Calu3 (cell line): ENCODE measurements at regions not wholly inside any gene's neighbourhood (a gene's known extent, or its start where the extent isn't known, plus 50 kb on each side); places are given as distances from the start of the nearest gene placed in this dataset.
"Not testable (repeated sequence)": the region's sequence is repeated elsewhere in the genome, so short reads cannot be mapped to it uniquely, and the experiment has no call there.

Experiments used
- BruUV-seq: library from RNA; stranded (reverse); fragments of 400-500 nt; replicated peaks from 2 replicates; lab custom pipeline; 2021; lab: Mats Ljungman, UMichigan
- CTCF ChIA-PET: fragments of 300-600 bp; sonication (Branson Sonifier 250); formaldehyde crosslinking; loops from one replicate; lab custom pipeline; 2022; ENCODE audit warnings: antibody characterized with exemption; lab: Charles Lee
- DNase-seq: peaks from one replicate; pipeline ENCODE4 v3.0.0; 2022
- H3K27ac Mint-ChIP-seq: one replicate; pipeline ENCODE4 v1.8.0; 2022; ENCODE audit warnings: mixed read lengths; ENCODE audit not compliant: unreplicated experiment
- H3K27me3 Mint-ChIP-seq: one replicate; pipeline ENCODE4 v1.8.0; 2022; ENCODE audit warnings: mixed read lengths; ENCODE audit not compliant: unreplicated experiment
- H3K36me3 Mint-ChIP-seq: one replicate; pipeline ENCODE4 v1.8.0; 2022; ENCODE audit warnings: mild to moderate bottlenecking, moderate library complexity, mixed read lengths; ENCODE audit not compliant: insufficient read depth, unreplicated experiment
- H3K4me1 Mint-ChIP-seq: one replicate; pipeline ENCODE4 v1.8.0; 2022; ENCODE audit warnings: mild to moderate bottlenecking, low read depth, mixed read lengths; ENCODE audit not compliant: unreplicated experiment
- H3K4me3 Mint-ChIP-seq: one replicate; pipeline ENCODE4 v1.8.0; 2022; ENCODE audit warnings: mild to moderate bottlenecking, low read depth, moderate library complexity, mixed read lengths; ENCODE audit not compliant: unreplicated experiment
- H3K9me3 Mint-ChIP-seq: one replicate; pipeline ENCODE4 v1.8.0; 2022; ENCODE audit warnings: low read depth, mixed read lengths; ENCODE audit not compliant: unreplicated experiment
- CTCF ChIP-seq: fragments of 200-600 bp; IDR thresholded peaks from one replicate; pipeline ENCODE4 v1.8.0; 2022; ENCODE audit warnings: antibody characterized with exemption; ENCODE audit not compliant: unreplicated experiment
- intact Hi-C: fragments of 100-400 bp; cut with micrococcal nuclease; formaldehyde crosslinking; loops from one replicate; pipeline ENCODE4 v1.10.0; 2022; ENCODE audit not compliant: unreplicated experiment

GRCh38 chr17:77618731-77619130, 339.8 kb upstream of the TNRC6C start:
- Mint-ChIP-seq H3K27ac (no peak overlapping the region), H3K4me1 (peaks cover 9% of the 10 kb centered on the region), H3K27me3 (peaks cover 65% of the 10 kb centered on the region), H3K36me3 (peaks cover 2% of the 10 kb centered on the region), H3K4me3 (no peak overlapping the region), H3K9me3 (no peaks in the 10 kb centered on the region)
- no peak for TF ChIP-seq CTCF
- DNase-seq = no peak
- BruUV-seq = no TSS peak
- intact Hi-C loops = no loop called here
- CTCF ChIA-PET = no interaction called here

- Mint-ChIP-seq H3K4me1 (peaks cover 9% of the 10 kb centered on the region), H3K27ac (no peak overlapping the region), H3K27me3 (peaks cover 59% of the 10 kb centered on the region), H3K9me3 (no peaks in the 10 kb centered on the region), H3K36me3 (no peaks in the 10 kb centered on the region), H3K4me3 (no peak overlapping the region)
- BruUV-seq = no TSS peak
- CTCF ChIA-PET = interaction anchor here (0.6 kb wide), 1 partner anchor 366 kb away, joined by 7 read pairs; no protein-coding TSS in a partner anchor
- intact Hi-C loops = no loop called here
- no peak for TF ChIP-seq CTCF
- DNase-seq = no peak
Observed at GRCh38 chr17:77619326-77619725, 339.2 kb upstream of the TNRC6C start.

GRCh38 chr17:77619851-77620250, 338.7 kb upstream of the TNRC6C start:
- CTCF ChIA-PET = interaction anchor here (0.6 kb wide), 1 partner anchor 366 kb away, joined by 7 read pairs; no protein-coding TSS in a partner anchor
- intact Hi-C loops = no loop called here
- BruUV-seq = no TSS peak

GRCh38 chr17:77620282-77620681, 338.2 kb upstream of the TNRC6C start:
- no peak for DNase-seq

More at GRCh38 chr17:77619851-77620250, 338.7 kb upstream of the TNRC6C start:
- no peak for TF ChIP-seq CTCF
- Mint-ChIP-seq H3K9me3 (no peaks in the 10 kb centered on the region), H3K27ac (no peak overlapping the region), H3K36me3 (no peaks in the 10 kb centered on the region), H3K4me3 (no peak overlapping the region), H3K4me1 (peaks cover 9% of the 10 kb centered on the region), H3K27me3 (peaks cover 57% of the 10 kb centered on the region)
- no peak for DNase-seq

GRCh38 chr17:77622084-77622483, 336.4 kb upstream of the TNRC6C start:
- H3K27ac Mint-ChIP-seq, DNase-seq, H3K36me3 Mint-ChIP-seq, H3K9me3 Mint-ChIP-seq, BruUV-seq, intact Hi-C loops, H3K4me3 Mint-ChIP-seq, H3K4me1 Mint-ChIP-seq: not testable (repeated sequence)
- CTCF ChIA-PET = interaction anchor here (0.6 kb wide), 1 partner anchor 259 kb away, joined by 3 read pairs; no protein-coding TSS in a partner anchor
- H3K27me3 Mint-ChIP-seq = peaks cover 62% of the 10 kb centered on the region

More at GRCh38 chr17:77620282-77620681, 338.2 kb upstream of the TNRC6C start:
- Mint-ChIP-seq H3K36me3 (no peaks in the 10 kb centered on the region), H3K4me3 (no peak overlapping the region), H3K27me3 (peaks cover 59% of the 10 kb centered on the region), H3K27ac (no peak overlapping the region), H3K4me1 (peaks cover 9% of the 10 kb centered on the region), H3K9me3 (no peaks in the 10 kb centered on the region)
- TF ChIP-seq CTCF = no peak
- CTCF ChIA-PET = interaction anchor here (0.6 kb wide), 1 partner anchor 367 kb away, joined by 7 read pairs; no protein-coding TSS in a partner anchor
- BruUV-seq = no TSS peak
- intact Hi-C loops = no loop called here
